A673 (cell line): ENCODE measurements at regions not wholly inside any gene's neighbourhood (a gene's known extent, or its start where the extent isn't known, plus 50 kb on each side); places are given as distances from the start of the nearest gene placed in this dataset.
"Not testable (repeated sequence)": the region's sequence is repeated elsewhere in the genome, so short reads cannot be mapped to it uniquely, and the experiment has no call there.

Experiments
- BruUV-seq: library from RNA; stranded (reverse); fragments of 400-500 nt; replicated peaks from 2 replicates; lab custom pipeline; 2021; lab: Mats Ljungman, UMichigan
- CTCF ChIA-PET: fragments of 300-600 bp; sonication (Branson Sonifier 250); formaldehyde crosslinking; loops from one replicate; lab custom pipeline; 2022; ENCODE audit warnings: antibody characterized with exemption; lab: Charles Lee
- POLR2A ChIA-PET: fragments of 300-600 bp; sonication (Branson Sonifier 250); formaldehyde crosslinking; loops from one replicate; lab custom pipeline; 2022; ENCODE audit warnings: antibody characterized with exemption; ENCODE audit not compliant: low non-redundant PET; lab: Charles Lee
- DNase-seq: peaks from one replicate; pipeline ENCODE4 v3.0.0-alpha.2; 2015; ENCODE audit warnings: low spot score
- H3K27ac ChIP-seq: fragments of 200-600 bp; sonication (generic); 2 replicates; pipeline ENCODE4 v1.5.1; 2016; ENCODE audit warnings: mixed run types, low read depth, mild to moderate bottlenecking, mixed read lengths, antibody characterized with exemption, low read length; ENCODE audit not compliant: poor library complexity, severe bottlenecking
- H3K27me3 ChIP-seq: fragments of 200-600 bp; sonication (generic); replicated peaks from 2 replicates; pipeline ENCODE4 v1.6.1; 2017; ENCODE audit warnings: mixed run types, low read depth, mild to moderate bottlenecking, mixed read lengths, antibody characterized with exemption, low read length; ENCODE audit not compliant: insufficient read depth, poor library complexity
- H3K36me3 ChIP-seq: fragments of 200-600 bp; sonication (generic); 2 replicates; pipeline ENCODE4 v1.6.1; 2016; ENCODE audit warnings: mixed run types, mild to moderate bottlenecking, mixed read lengths, antibody characterized with exemption, low read length; ENCODE audit not compliant: insufficient read depth, poor library complexity, severe bottlenecking
- H3K4me1 ChIP-seq: fragments of 200-600 bp; sonication (generic); 2 replicates; pipeline ENCODE4 v1.6.1; 2017; ENCODE audit warnings: mixed run types, mild to moderate bottlenecking, mixed read lengths, antibody characterized with exemption, low read length; ENCODE audit not compliant: insufficient read depth, poor library complexity, severe bottlenecking
- H3K4me3 ChIP-seq: fragments of 200-600 bp; sonication (generic); 2 replicates; pipeline ENCODE4 v1.5.1; 2016; ENCODE audit warnings: low read depth, mixed run types, mild to moderate bottlenecking, mixed read lengths, low read length; ENCODE audit not compliant: poor library complexity, severe bottlenecking
- H3K9me3 ChIP-seq: fragments of 200-600 bp; sonication (generic); 2 replicates; pipeline ENCODE4 v1.6.1; 2016; ENCODE audit warnings: mixed run types, low read depth, mild to moderate bottlenecking, mixed read lengths, antibody characterized with exemption, low read length; ENCODE audit not compliant: poor library complexity, severe bottlenecking
- intact Hi-C: fragments of 100-400 bp; cut with micrococcal nuclease; formaldehyde crosslinking; loops from one replicate; pipeline ENCODE4 v1.10.0; 2022; ENCODE audit not compliant: unreplicated experiment

DNA sequence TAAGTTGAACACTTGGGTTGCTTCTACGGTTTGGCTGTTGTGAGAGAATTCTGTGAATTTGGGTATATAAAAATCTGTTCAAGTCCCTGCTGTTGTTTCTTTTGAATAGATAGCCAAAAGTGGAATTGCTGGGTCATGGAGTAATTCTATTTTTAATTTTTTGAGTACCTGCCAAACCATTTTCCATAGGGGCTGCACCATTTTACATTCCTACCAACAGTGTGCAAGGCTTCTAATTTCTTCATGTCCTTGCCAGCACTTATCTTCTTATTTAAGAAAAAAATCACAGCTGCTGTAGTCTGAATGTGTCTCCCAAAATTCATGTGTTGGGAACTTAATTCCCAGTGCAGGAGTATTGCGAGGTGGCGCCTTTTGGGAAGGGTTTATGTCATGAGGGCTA lies 75.1 kb upstream of the NUTM2F start:
- DNase-seq, POLR2A ChIA-PET, H3K27me3 ChIP-seq, CTCF ChIA-PET, H3K4me3 ChIP-seq, BruUV-seq, H3K36me3 ChIP-seq, intact Hi-C loops, H3K4me1 ChIP-seq, H3K27ac ChIP-seq, H3K9me3 ChIP-seq: not testable (repeated sequence)

DNA sequence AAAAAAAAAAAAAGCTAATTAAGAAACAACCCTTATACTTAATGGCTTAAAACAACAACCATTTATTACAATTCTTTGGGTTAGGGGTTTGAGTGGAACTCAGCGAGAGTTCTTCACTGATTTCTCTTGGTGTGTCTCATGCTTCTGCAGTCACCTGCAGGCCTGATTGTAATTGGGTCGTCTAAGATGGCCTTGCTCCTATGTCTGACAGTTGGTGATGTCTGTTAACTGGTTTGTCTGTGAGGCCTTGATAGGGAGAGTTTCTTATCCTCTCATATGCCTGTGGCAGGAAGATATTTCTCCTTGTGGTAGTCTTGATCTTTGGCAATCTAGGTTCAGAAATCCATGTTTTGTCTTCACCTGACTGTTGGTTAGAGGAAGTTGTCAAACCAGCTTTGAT lies 85.2 kb upstream of the NUTM2F start:
- POLR2A ChIA-PET, H3K27me3 ChIP-seq, H3K27ac ChIP-seq, H3K4me3 ChIP-seq, BruUV-seq, CTCF ChIA-PET, H3K9me3 ChIP-seq, H3K4me1 ChIP-seq, H3K36me3 ChIP-seq, DNase-seq, intact Hi-C loops: not testable (repeated sequence)

DNA sequence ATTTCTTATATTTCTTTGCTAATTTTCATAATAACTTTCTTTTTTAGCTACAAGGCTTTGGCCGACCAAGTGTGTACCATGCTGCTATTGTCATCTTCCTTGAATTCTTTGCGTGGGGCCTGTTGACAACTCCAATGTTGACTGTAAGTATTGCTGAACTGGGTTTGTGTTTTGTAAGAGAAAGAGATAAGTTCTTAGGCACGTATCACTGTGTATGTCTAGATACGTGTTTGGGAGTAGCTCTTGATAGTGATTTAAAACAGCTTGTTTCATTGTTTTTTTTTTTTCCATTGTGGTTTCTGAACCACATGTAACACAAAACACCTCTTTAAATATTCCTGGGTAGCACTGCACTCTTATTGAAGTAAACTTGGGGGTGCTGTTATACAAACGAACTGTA lies 86.7 kb upstream of the NUTM2F start:
- BruUV-seq, H3K9me3 ChIP-seq, CTCF ChIA-PET, H3K27ac ChIP-seq, H3K4me3 ChIP-seq, intact Hi-C loops, H3K4me1 ChIP-seq, POLR2A ChIA-PET, DNase-seq, H3K36me3 ChIP-seq, H3K27me3 ChIP-seq: not testable (repeated sequence)

DNA sequence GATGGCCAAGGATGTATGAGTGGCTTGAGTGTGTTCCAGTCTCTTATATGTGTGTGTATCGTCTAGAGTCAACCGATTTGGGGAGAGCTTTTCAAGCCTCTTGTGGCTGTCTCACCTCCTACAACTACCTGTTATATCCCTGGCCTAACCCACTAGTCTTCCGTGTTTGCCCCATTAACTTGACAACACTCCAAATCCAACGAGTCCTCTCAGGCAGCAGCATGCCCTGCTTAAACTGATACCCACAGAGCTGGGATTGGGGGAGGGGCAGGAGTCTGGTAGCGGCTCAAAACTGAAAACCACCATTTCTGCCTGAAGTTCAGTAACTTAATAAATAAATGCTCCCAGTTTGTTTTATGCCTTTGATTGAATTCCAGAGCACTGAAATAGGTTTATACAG lies 91.7 kb upstream of the NUTM2F start:
- H3K9me3 ChIP-seq, H3K27ac ChIP-seq, POLR2A ChIA-PET, H3K4me1 ChIP-seq, H3K36me3 ChIP-seq, H3K27me3 ChIP-seq, CTCF ChIA-PET, H3K4me3 ChIP-seq, BruUV-seq, DNase-seq, intact Hi-C loops: not testable (repeated sequence)

DNA sequence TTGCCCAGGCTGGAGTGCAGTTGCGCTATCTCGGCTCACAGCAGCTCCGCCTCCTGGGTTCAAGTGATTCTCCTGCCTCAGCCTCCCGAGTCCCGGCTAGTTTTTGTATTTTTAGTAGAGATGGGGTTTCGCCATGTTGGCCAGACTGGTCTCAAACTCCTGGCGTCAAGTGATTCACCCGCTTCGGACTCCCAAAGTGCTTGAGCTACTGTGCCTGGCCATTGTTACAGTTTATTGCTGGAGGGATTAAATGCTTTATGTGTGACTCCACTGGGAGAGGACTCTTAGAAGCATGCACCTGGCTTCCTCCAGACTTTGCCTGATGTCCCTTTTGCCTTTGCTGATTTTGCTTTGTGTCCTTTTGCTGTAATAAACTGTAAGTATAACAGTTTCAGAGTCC lies 93.5 kb upstream of the NUTM2F start:
- POLR2A ChIA-PET, H3K27me3 ChIP-seq, H3K36me3 ChIP-seq, H3K27ac ChIP-seq, DNase-seq, CTCF ChIA-PET, BruUV-seq, H3K4me1 ChIP-seq, H3K4me3 ChIP-seq, intact Hi-C loops, H3K9me3 ChIP-seq: not testable (repeated sequence)

DNA sequence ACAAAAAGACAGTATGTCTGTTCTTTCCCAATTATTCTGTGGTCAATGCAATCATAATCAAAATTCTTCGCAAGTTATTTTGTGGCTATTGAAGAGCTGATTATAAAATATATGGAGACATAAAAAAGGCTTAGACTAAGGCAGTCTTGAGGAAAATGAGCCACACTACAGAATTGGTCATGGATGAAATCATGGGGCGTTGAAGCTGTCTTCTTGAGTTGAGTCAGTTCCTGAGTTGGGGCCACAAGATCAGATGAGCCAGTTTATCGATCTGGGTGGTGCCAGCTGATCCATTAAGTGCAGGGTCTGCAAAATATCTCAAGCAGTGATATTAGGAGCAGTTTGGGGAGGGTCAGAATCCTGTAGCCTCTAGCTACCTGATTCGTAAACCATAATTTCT lies 96.9 kb upstream of the NUTM2F start:
- intact Hi-C loops, H3K27me3 ChIP-seq, H3K36me3 ChIP-seq, CTCF ChIA-PET, H3K27ac ChIP-seq, H3K4me1 ChIP-seq, H3K9me3 ChIP-seq, DNase-seq, H3K4me3 ChIP-seq, BruUV-seq, POLR2A ChIA-PET: not testable (repeated sequence)

DNA sequence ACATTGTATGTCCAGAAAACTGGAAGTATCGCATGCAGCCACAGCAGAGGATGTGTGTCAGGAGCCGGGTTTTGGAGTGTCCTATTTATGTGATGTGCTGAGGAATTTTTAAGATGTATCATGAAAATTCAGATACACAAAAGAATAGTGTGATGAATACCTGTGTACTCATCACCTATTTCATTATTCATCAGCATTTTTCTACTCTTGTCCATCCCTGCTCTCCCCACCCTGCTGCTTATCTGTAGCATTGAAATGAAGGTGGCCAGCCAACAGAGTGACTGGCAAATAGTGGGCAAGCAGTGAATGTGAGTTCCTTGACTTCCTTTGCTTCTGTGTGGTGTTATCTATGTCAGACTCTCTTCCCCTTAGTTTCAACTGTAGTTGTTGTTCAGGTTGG lies 108.7 kb upstream of the NUTM2F start:
- H3K4me1 ChIP-seq, H3K36me3 ChIP-seq, H3K4me3 ChIP-seq, H3K9me3 ChIP-seq, CTCF ChIA-PET, POLR2A ChIA-PET, intact Hi-C loops, H3K27ac ChIP-seq, BruUV-seq, DNase-seq, H3K27me3 ChIP-seq: not testable (repeated sequence)

DNA sequence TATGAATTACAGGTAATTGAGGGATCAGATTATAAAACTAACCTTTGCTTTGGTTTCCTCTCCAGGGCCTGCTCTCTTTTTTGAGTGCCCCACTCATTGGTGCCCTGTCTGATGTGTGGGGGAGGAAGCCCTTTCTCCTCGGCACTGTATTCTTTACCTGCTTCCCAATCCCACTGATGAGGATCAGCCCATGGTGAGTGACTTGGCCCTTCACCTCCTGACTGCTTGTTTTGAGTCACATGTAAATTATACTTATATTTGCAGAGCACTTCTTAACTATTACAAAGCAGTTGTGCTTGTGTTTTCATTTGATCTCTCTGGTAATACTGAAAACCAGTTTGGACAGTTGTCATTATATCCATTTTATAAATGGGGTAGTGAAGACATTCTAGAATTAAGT lies 109.9 kb upstream of the NUTM2F start:
- BruUV-seq, H3K27ac ChIP-seq, CTCF ChIA-PET, H3K27me3 ChIP-seq, DNase-seq, POLR2A ChIA-PET, H3K9me3 ChIP-seq, H3K4me3 ChIP-seq, H3K36me3 ChIP-seq, intact Hi-C loops, H3K4me1 ChIP-seq: not testable (repeated sequence)
